ENCODE measurements at regions not wholly inside any gene's neighbourhood (a gene's known extent, or its start where the extent isn't known, plus 50 kb on each side); places are given as distances from the start of the nearest gene placed in this dataset.

DNA sequence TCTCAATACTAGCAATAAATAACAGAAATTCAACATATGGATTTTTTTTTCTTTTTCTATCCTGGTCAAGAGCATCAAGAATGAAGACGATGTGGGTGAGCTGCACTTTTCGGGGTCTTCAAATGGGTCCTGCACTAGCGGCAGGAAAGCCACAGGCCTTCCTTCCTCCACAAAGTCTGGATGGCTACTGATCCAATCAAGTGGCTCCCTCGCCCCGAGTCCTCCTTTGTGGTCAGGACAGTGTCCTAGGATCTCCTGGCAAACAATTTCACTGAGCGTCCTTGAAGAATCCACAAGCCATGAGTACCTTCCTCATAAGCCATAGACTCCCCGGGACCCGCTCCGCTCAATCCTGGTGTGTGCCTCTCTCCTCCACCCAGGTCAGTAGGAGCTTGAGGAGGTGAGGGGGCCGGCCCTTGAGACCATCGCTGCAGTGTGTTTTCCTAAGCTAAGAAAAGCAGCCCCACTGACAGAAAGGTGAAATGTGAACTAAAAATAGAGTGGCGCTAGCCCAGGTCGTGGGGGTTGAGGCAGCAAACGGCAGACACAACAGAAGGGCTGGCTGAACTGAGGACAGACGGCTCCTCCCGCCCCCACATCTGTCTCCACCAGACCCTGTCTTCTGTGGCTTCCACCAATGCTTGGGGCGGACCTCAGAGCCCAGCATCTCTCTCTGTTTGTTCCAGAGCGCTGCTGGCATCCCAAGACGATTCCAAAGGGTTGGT is 202.3 kb downstream of the HERPUD2 start:
- no peaks in the 10 kb centered on the region for H3K36me3 ChIP-seq (ENCODE audit: control insufficient read depth in 2 of 2, extremely low read depth in 1 of 2, insufficient read depth in 2 of 2, low read length in 2 of 2)
- H3K27me3 ChIP-seq (ENCODE audit: control insufficient read depth in 2 of 2, insufficient read depth in 2 of 2, low read length in 2 of 2): no peaks in the 10 kb centered on the region
- no peaks in the 10 kb centered on the region for H3K9me1 ChIP-seq (replicated peaks; ENCODE audit: control insufficient read depth, extremely low read depth, insufficient read depth, low read length)
- H3K4me3 ChIP-seq (replicated peaks in 1 of 3; ENCODE audit: insufficient read depth in 1 of 3, low read depth in 1 of 3, low read length in 3 of 3): no peak overlapping the region
- intact Hi-C loops (cut with micrococcal nuclease) (no loop called here), dilution Hi-C loops (cut with MboI; ENCODE audit: extremely low pct_ligation_motif_present, low sequenced_read_pairs) (no loop called here)
- H4K20me1 ChIP-seq (replicated peaks; ENCODE audit: control insufficient read depth, extremely low read depth, insufficient read depth, low read length): no peaks in the 10 kb centered on the region
- no peak overlapping the region for H2AFZ ChIP-seq (ENCODE audit: low read depth, low read length)
- H3K4me2 ChIP-seq (ENCODE audit: insufficient read depth, low read length): no peak overlapping the region
- FAIRE-seq (no peak), DNase-seq (ENCODE audit: low read depth, low spot score) (no peak)
- ChIA-PET CTCF (interaction anchor here (1.0 kb wide), 1 partner anchor 28 kb away, joined by 3 read pairs; no protein-coding TSS in a partner anchor), POLR2A (no interaction called here)
- H3K79me2 ChIP-seq (ENCODE audit: control insufficient read depth, insufficient read depth, low read length): no peaks in the 10 kb centered on the region
- no peaks in the 10 kb centered on the region for H3K4me1 ChIP-seq (ENCODE audit: control insufficient read depth, extremely low read depth, insufficient read depth, low read length)
- no TSS peak for BruUV-seq (replicated peaks)
- no peak overlapping the region for H3K9ac ChIP-seq (replicated peaks; ENCODE audit: extremely low read depth, insufficient read depth, low read length)
- H3K27ac ChIP-seq (ENCODE audit: insufficient read depth, low read depth, low read length): no peak overlapping the region
- TF ChIP-seq MYC (IDR thresholded peaks at IDR 0.05; ENCODE audit: low read depth, low read length) (no peak), JUN (IDR thresholded peaks at IDR 0.05; ENCODE audit: borderline replicate concordance, insufficient read depth, insufficient read length, low read depth) (no peak), FOS (IDR thresholded peaks at IDR 0.05; ENCODE audit: borderline replicate concordance, insufficient read depth, low read length) (no peak), POLR2A (IDR thresholded peaks at IDR 0.05; ENCODE audit: low read depth, low read length) (no peak), POLR2AphosphoS5 (IDR thresholded peaks at IDR 0.05; ENCODE audit: insufficient read depth, low read depth, low read length) (no peak), EZH2 (IDR thresholded peaks at IDR 0.05; ENCODE audit: borderline replicate concordance, low read depth, low read length, severe bottlenecking) (no peak), GATA2 (IDR thresholded peaks at IDR 0.05; ENCODE audit: insufficient read depth, insufficient read length, low read depth, low read length) (no peak)
- TF ChIP-seq, protein P1, sequence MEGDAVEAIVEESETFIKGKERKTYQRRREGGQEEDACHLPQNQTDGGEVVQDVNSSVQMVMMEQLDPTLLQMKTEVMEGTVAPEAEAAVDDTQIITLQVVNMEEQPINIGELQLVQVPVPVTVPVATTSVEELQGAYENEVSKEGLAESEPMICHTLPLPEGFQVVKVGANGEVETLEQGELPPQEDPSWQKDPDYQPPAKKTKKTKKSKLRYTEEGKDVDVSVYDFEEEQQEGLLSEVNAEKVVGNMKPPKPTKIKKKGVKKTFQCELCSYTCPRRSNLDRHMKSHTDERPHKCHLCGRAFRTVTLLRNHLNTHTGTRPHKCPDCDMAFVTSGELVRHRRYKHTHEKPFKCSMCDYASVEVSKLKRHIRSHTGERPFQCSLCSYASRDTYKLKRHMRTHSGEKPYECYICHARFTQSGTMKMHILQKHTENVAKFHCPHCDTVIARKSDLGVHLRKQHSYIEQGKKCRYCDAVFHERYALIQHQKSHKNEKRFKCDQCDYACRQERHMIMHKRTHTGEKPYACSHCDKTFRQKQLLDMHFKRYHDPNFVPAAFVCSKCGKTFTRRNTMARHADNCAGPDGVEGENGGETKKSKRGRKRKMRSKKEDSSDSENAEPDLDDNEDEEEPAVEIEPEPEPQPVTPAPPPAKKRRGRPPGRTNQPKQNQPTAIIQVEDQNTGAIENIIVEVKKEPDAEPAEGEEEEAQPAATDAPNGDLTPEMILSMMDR (IDR thresholded peaks at IDR 0.05; ENCODE audit: extremely low read depth in 1 of 2, insufficient read depth in 1 of 2, low read depth in 1 of 2, low read length in 2 of 2): no peak
- TF ChIP-seq, protein P2, sequence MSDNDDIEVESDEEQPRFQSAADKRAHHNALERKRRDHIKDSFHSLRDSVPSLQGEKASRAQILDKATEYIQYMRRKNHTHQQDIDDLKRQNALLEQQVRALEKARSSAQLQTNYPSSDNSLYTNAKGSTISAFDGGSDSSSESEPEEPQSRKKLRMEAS (IDR thresholded peaks at IDR 0.05; ENCODE audit: insufficient read depth, insufficient read length): no peak
- no peaks in the 10 kb centered on the region for H3K9me3 ChIP-seq (replicated peaks; ENCODE audit: control insufficient read depth, insufficient read depth, low read length)
